Lower lobe of right lung (tissue), 2 donors: ENCODE measurements at regions not wholly inside any gene's neighbourhood (a gene's known extent, or its start where the extent isn't known, plus 50 kb on each side); places are given as distances from the start of the nearest gene placed in this dataset.
"Not testable (repeated sequence)": the region's sequence is repeated elsewhere in the genome, so short reads cannot be mapped to it uniquely, and the experiment has no call there.

Experiments
- ATAC-seq, 2 donors: fragments of 200-7000 bp; cut with Tn5 transposase; one replicate each; pipeline ENCODE4 v1.9.1; 2020 to 2022; ENCODE audit warnings: mild to moderate bottlenecking in 2 of 2, moderate library complexity in 2 of 2
- DNase-seq: peaks from one replicate; pipeline ENCODE4 v3.0.0-alpha.2; 2020
- H3K27ac ChIP-seq: fragments of 200-600 bp; one replicate; pipeline ENCODE4 v1.8.0; 2022
- H3K27me3 ChIP-seq: fragments of 200-600 bp; one replicate; pipeline ENCODE4 v1.8.0; 2022; ENCODE audit warnings: low read depth
- H3K36me3 ChIP-seq: fragments of 200-600 bp; one replicate; pipeline ENCODE4 v1.8.0; 2022; ENCODE audit warnings: mild to moderate bottlenecking
- H3K4me1 ChIP-seq: fragments of 200-600 bp; one replicate; pipeline ENCODE4 v1.8.0; 2022
- H3K4me3 ChIP-seq: fragments of 200-600 bp; one replicate; pipeline ENCODE4 v1.8.0; 2022; ENCODE audit warnings: mild to moderate bottlenecking
- H3K9me3 ChIP-seq: fragments of 200-600 bp; one replicate; pipeline ENCODE4 v1.8.0; 2022
- intact Hi-C: fragments of 100-400 bp; cut with DNase I; formaldehyde crosslinking; loops from one replicate; pipeline ENCODE4 v1.11.0; 2022
- TF ChIP-seq, protein P1 (sequence below): fragments of 200-600 bp; IDR thresholded peaks from one replicate; pipeline ENCODE4 v1.8.0; 2022; ENCODE audit warnings: antibody characterized with exemption, mild to moderate bottlenecking
- donor health status: DM: no; HTN: yes; CAD: no; lungs with severe emphysema.

DNA sequence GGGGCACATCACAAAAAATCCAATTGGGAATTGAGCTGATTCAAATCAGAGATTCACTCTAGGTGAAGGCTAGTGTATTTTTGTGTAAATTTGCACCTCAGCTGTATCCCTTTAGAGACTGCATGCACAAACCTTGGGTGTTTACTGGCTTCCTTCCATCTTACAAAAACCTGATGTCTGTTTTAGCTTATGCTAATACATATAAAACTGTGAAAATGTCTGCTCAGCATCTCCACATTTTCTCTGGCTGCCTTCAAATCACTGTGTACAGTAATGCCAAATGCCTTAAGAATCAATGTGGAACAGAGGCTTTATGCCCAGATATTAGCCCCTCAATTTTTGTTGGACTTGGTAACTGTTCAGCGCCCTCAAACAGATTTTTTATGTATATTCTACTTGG lies 675.8 kb upstream of the SLITRK6 start:
- H3K4me3 ChIP-seq, result no peak overlapping the region
- TF ChIP-seq, protein P1, sequence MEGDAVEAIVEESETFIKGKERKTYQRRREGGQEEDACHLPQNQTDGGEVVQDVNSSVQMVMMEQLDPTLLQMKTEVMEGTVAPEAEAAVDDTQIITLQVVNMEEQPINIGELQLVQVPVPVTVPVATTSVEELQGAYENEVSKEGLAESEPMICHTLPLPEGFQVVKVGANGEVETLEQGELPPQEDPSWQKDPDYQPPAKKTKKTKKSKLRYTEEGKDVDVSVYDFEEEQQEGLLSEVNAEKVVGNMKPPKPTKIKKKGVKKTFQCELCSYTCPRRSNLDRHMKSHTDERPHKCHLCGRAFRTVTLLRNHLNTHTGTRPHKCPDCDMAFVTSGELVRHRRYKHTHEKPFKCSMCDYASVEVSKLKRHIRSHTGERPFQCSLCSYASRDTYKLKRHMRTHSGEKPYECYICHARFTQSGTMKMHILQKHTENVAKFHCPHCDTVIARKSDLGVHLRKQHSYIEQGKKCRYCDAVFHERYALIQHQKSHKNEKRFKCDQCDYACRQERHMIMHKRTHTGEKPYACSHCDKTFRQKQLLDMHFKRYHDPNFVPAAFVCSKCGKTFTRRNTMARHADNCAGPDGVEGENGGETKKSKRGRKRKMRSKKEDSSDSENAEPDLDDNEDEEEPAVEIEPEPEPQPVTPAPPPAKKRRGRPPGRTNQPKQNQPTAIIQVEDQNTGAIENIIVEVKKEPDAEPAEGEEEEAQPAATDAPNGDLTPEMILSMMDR, result no peak
- H3K4me1 ChIP-seq, result no peaks in the 10 kb centered on the region
- no peak overlapping the region for H3K27ac ChIP-seq
- H3K27me3 ChIP-seq, result no peaks in the 10 kb centered on the region
- ATAC-seq, result no peak
- no peak for DNase-seq
- intact Hi-C loops, result no loop called here
- H3K9me3 ChIP-seq, result no peaks in the 10 kb centered on the region
- H3K36me3 ChIP-seq, result no peaks in the 10 kb centered on the region

DNA sequence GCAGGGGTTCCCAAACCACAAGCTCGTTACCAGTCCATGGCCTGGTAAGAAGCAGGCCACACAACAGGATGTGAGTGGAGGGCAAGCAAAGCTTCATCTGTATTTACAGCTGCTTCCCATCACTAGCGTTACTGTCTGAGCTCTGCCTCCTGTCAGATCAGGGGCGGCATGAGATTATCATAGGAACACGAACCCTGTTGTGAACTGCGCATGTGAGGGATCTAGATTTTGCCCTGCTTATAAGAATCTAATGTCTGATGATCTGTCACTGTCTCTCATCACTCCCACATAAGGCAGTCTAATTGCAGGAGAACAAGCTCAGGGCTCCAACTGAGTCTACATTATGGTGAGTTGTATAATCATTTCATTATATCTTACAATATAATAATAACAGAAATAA lies 677.4 kb upstream of the SLITRK6 start:
- no peaks in the 10 kb centered on the region for H3K36me3 ChIP-seq
- intact Hi-C loops, result no loop called here

DNA sequence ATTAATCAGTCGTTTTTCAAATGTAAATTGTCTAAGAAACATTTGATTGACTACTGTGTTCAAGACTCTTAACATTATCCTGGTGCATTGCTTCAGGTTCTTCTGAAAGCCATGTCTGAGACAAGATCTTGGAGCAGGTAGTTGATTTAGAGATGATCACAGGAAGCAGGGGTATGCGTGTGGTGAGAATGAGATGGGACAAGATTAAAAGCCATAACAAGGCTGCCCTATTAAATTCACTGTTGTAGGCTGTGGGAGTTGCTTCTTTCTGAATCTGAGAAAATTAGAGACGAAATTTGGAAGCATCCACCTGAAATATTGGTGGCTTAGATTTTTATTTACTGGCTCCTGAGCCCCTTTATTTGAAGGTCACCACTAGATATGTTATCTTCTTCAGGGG lies 687.4 kb upstream of the SLITRK6 start:
- no peak overlapping the region for H3K27ac ChIP-seq
- intact Hi-C loops, result no loop called here
- DNase-seq, result no peak
- ATAC-seq, result no peak
- H3K36me3 ChIP-seq, result no peaks in the 10 kb centered on the region
- no peaks in the 10 kb centered on the region for H3K27me3 ChIP-seq
- H3K9me3 ChIP-seq, result no peaks in the 10 kb centered on the region
- TF ChIP-seq, protein P1, result no peak
- H3K4me3 ChIP-seq, result no peak overlapping the region
- no peaks in the 10 kb centered on the region for H3K4me1 ChIP-seq

More for the DNA sequence above, 677.4 kb upstream of the SLITRK6 start:
- Histone ChIP-seq H3K27me3 (no peaks in the 10 kb centered on the region), H3K4me1 (no peaks in the 10 kb centered on the region), H3K27ac (no peak overlapping the region), H3K9me3 (no peaks in the 10 kb centered on the region), H3K4me3 (no peak overlapping the region)
- no peak for ATAC-seq
- no peak for DNase-seq
- TF ChIP-seq, protein P1, result no peak

DNA sequence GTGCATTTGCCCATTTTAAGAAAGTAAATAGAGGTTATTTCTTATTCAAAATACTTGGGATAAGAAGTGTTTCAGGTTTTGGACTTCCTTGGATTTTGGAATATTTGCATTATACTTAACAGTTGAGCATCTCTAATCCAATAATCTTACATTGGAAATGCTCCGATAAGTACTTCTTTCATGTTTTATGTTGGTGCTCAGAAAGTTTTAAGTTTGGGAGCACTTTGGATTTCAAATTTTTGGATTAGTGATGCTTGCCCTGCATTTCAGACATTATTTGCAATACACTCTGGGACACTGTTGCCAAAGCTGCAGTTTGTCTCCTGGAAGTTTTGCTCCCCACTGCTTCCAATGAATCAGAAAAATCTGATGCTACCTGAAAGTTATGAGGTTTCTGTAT lies 691.9 kb upstream of the SLITRK6 start:
- TF ChIP-seq, protein P1, result no peak
- ATAC-seq, result no peak
- Histone ChIP-seq H3K9me3 (no peaks in the 10 kb centered on the region), H3K4me1 (no peaks in the 10 kb centered on the region), H3K4me3 (no peak overlapping the region), H3K27me3 (no peaks in the 10 kb centered on the region), H3K27ac (no peak overlapping the region), H3K36me3 (no peaks in the 10 kb centered on the region)
- intact Hi-C loops, result no loop called here
- no peak for DNase-seq

DNA sequence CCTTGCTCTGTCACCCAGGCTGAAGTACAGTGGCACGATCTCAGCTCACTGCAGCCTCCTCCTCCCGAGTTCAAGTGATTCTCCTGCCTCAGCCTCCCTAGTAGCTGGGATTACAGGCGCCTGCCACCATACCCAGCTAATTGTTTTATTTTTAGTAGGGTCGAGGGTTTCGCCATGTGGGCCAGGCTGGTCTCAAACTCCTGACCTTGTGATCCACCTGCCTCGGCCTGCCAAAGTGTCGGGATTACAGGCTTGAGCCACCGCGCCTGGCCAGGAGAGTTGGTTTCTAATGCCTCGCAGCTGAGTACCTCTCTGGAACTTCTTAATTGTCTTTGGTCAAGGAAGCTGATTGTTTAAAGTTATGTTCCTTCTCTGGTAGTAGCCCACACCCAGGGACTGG lies 702.7 kb upstream of the SLITRK6 start:
- intact Hi-C loops, H3K4me1 ChIP-seq, H3K4me3 ChIP-seq, H3K27ac ChIP-seq, ATAC-seq, H3K9me3 ChIP-seq, H3K27me3 ChIP-seq, DNase-seq, H3K36me3 ChIP-seq: not testable (repeated sequence)

DNA sequence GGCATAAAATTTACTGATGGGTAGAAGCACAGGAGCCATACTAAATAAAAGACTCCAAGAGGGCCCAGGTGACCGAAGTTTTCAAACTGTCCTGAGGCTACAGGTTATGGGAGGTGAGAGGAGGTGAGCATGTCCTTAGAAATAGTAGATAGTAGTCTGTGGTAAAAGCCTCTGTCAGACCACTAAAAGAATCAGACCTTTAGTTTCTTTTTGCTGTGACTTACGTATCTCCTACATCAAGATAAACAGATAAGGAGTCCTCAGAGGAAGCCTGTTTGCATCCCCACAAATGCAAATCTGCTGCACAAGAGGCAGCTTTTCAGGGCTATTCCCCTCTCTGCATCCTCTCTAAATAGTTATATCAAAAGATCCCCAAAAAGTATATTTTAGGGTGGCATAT lies 711.6 kb upstream of the SLITRK6 start:
- ATAC-seq (no peak), DNase-seq (no peak)
- intact Hi-C loops, result no loop called here
- TF ChIP-seq, protein P1, result no peak
- Histone ChIP-seq H3K4me3 (no peak overlapping the region), H3K27me3 (no peaks in the 10 kb centered on the region), H3K4me1 (no peaks in the 10 kb centered on the region), H3K27ac (no peak overlapping the region), H3K9me3 (no peaks in the 10 kb centered on the region), H3K36me3 (no peaks in the 10 kb centered on the region)
